GM13976 (cell line): ENCODE measurements at regions not wholly inside any gene's neighbourhood (a gene's known extent, or its start where the extent isn't known, plus 50 kb on each side); places are given as distances from the start of the nearest gene placed in this dataset.

Experiments used
- DNase-seq: peaks from one replicate; pipeline ENCODE4 v3.0.0; 2012; ENCODE audit warnings: low spot score
- in situ Hi-C: fragments of 300-500 bp; cut with MboI; formaldehyde crosslinking; loops from one replicate; pipeline ENCODE4 v1.12.0; 2022; ENCODE audit warnings: low sequenced_read_pairs, mixed read lengths, inconsistent platforms; ENCODE audit not compliant: unreplicated experiment
- TF ChIP-seq, protein P1 (sequence below): IDR thresholded peaks from 2 replicates; pipeline ENCODE4 v1.5.1; 2012; ENCODE audit warnings: borderline replicate concordance, mild to moderate bottlenecking; ENCODE audit not compliant: insufficient read depth; ENCODE audit errors: extremely low read depth, missing control alignments, control extremely low read depth

- in situ Hi-C loops, result no loop called here
- TF ChIP-seq, protein P1, sequence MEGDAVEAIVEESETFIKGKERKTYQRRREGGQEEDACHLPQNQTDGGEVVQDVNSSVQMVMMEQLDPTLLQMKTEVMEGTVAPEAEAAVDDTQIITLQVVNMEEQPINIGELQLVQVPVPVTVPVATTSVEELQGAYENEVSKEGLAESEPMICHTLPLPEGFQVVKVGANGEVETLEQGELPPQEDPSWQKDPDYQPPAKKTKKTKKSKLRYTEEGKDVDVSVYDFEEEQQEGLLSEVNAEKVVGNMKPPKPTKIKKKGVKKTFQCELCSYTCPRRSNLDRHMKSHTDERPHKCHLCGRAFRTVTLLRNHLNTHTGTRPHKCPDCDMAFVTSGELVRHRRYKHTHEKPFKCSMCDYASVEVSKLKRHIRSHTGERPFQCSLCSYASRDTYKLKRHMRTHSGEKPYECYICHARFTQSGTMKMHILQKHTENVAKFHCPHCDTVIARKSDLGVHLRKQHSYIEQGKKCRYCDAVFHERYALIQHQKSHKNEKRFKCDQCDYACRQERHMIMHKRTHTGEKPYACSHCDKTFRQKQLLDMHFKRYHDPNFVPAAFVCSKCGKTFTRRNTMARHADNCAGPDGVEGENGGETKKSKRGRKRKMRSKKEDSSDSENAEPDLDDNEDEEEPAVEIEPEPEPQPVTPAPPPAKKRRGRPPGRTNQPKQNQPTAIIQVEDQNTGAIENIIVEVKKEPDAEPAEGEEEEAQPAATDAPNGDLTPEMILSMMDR, result no peak
- DNase-seq, result no peak
Observed at GRCh38 chr19:28609944-28610343, 603.0 kb downstream of the UQCRFS1 start.

DNA sequence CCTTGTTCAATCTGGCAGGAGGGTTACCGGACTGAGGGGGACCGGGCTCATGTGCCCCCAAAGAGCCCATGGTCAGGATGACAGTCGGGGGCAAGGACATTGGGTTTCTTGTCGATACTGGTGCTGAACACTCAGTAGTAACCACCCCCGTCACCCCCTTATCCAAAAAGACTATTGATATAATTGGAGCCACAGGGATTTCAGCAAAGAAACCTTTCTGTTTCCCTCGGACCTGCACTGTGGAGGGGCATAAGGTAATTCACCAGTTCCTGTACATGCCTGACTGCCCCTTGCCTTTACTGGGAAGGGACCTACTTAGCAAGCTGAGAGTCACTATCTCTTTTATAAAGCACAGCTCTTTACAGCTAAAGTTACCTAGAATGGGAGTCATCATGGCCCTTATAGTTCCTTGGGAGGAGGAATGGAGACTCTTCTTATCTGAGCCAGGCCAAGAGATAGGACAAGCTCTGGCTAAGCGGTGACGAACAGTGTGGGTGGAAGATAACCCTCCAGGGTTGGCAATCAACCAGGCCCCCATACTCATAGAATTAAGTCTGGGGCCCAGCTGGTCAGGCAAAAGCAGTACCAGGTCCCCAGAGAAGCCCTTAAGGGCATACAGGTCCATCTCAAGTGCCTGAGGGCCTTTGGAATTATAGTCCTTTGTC lies 603.7 kb downstream of the UQCRFS1 start:
- TF ChIP-seq, protein P1, result no peak
- DNase-seq, result no peak
- in situ Hi-C loops, result no loop called here

GRCh38 chr19:28608292-28608691 lies 604.7 kb downstream of the UQCRFS1 start:
- in situ Hi-C loops, result no loop called here
- TF ChIP-seq, protein P1, result no peak
- no peak for DNase-seq

- no peak for DNase-seq
- TF ChIP-seq, protein P1, result no peak
- in situ Hi-C loops, result no loop called here
Observed at GRCh38 chr19:28607066-28607583, 605.8 kb downstream of the UQCRFS1 start.

DNA sequence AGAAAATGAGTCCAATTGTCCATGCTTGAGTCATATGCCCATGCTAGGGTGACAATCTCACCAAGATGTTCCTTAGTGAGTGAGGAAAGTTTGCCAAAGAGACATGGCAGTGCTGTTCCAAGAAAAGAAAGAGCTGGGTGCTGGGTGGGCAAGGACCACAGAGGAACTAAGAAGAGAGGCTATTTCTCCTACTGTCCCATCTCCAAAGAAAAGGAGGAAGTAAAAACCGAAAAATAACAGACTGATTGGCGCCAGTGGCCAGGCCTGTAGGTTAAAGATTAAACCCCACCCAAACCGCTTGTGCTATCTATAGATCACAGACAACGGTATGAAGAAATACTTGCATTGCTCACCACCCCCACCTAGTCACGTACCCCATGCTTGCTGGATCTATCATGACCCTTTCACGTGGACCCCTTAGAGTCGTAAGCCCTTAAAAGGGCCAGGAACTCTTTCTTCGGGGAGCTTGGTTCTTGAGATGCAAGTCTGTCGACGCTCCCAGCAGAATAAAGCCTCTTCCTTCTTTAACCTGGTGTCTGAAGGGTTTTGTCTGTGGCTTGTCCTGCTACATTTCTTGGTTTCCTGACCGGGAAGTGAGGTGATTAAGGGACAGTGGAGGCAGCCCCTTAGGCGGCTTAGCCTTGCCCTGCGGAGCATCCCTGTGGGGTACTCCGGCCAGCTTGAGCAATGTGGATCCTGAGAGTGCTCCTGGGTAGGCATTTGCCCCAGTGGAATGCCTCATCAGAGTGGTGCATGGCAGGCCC lies 606.5 kb downstream of the UQCRFS1 start:
- no peak for DNase-seq
- TF ChIP-seq, protein P1, result no peak
- in situ Hi-C loops, result no loop called here

DNA sequence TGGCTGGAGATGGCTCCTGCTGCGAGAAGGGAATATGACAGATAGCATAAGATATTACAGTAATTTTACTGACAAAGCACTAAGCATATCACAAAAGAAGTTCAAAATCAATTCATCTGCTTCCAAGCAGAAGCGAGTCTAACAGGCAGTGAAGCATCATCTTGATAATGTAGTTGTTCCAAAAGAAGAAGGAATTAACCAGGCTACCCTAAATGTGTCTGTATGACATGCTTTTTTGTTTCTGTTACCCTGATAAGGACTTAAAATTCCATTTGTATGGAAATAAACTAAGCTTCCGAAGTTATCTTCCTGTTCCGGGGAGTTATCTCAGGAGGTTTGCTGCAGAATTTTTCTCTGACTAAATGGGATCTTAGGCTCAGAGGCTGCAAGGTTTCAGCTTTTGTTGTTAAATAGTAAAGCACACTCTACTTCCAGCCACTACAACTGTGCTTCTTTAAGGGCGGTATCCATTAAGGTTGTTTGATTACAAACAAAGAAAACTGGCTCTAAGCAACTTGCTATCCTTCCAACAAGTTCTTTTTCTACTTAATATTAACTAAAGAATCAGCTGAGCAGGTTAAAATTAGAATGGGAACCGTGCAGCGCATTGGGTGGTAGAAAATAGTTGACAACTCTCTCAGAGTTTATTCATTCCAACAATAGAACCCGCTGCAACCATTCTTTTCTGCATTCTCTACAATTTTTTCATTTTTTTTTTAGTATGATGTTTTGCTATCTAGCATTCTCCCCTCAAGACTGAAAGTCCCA lies 607.3 kb downstream of the UQCRFS1 start:
- TF ChIP-seq, protein P1, result no peak
- in situ Hi-C loops, result no loop called here
- DNase-seq, result no peak
